Stimulated activated naive CD4-positive, alpha-beta T cell (primary cell): ENCODE measurements at regions not wholly inside any gene's neighbourhood (a gene's known extent, or its start where the extent isn't known, plus 50 kb on each side); places are given as distances from the start of the nearest gene placed in this dataset.
"Not testable (repeated sequence)": the region's sequence is repeated elsewhere in the genome, so short reads cannot be mapped to it uniquely, and the experiment has no call there.

Experiments
- DNase-seq, 6 experiments: peaks; one replicate each; lab custom pipeline; 2025; lab: John Stamatoyannopoulos, UW

GRCh38 chr6:85079761-85080160 lies 315.4 kb upstream of the TBX18 start:
- no peak for DNase-seq

GRCh38 chr6:85078058-85078457 lies 313.7 kb upstream of the TBX18 start:
- no peak for DNase-seq

- no peak for DNase-seq
Measured at GRCh38 chr6:85077098-85077497, 312.7 kb upstream of the TBX18 start.

GRCh38 chr6:85071845-85072244 lies 307.4 kb upstream of the TBX18 start:
- not testable (repeated sequence) for DNase-seq

- no peak for DNase-seq
Measured at GRCh38 chr6:85069577-85069976, 305.2 kb upstream of the TBX18 start.

- DNase-seq: no peak
Measured at GRCh38 chr6:85068221-85068620, 303.8 kb upstream of the TBX18 start.

DNA sequence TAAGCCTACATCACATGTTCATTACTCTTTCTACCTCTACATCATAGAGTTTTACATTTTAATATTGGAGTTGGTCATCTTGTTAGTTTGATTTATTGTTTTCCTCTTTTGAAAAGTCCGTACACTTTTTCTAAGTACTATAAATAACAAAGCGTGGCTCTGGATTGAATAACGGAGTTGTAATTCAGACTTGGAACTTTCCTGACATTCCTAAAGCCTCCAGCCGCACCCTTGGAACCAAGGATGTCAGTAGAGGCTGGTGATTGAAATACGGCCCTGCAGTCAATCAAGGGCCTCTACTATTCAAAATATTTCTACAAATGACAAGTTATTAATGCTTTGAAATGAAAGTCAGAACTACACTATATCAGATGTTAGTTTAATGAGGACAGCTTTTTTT lies 301.9 kb upstream of the TBX18 start:
- DNase-seq: no peak

DNA sequence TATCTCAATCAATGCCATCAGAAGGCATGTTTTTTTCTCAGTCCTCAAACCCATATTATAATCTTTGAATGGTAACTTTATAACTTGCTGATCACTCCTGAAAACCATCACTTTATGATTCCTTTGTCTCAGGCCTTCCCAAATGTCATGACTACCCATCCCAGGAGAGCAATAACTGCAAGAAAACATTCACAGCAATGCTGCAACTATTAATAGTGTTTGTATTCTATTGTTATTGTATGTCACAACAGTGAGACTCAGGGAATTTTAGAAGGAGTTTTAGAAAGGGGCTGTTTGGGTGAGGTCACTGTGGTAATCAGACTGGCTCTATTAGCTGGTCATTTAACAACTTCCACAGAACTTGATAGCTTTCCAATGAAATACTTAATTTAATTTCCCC lies 301.4 kb upstream of the TBX18 start:
- no peak for DNase-seq

DNA sequence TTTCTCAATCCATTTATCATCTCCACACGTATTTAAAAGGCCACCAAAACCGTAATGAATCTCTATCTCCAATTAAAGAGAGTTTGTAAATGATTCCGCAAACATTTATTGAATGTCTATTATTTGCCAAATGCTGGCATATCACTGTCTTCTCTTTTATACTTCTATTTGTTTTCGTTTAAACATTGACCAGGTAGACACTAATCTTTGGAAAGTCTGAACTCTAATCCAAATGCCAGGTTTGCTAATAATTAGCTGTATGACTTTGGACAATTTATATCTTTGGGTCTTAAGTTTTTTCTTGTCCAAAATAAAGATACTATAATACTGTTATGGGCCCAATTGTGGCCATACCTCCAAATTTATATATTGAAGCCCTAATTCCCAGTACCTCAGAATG lies 299.2 kb upstream of the TBX18 start:
- DNase-seq: no peak

GRCh38 chr6:85062884-85063283 lies 298.5 kb upstream of the TBX18 start:
- no peak for DNase-seq

GRCh38 chr6:85058806-85059205 lies 294.4 kb upstream of the TBX18 start:
- no peak for DNase-seq

DNA sequence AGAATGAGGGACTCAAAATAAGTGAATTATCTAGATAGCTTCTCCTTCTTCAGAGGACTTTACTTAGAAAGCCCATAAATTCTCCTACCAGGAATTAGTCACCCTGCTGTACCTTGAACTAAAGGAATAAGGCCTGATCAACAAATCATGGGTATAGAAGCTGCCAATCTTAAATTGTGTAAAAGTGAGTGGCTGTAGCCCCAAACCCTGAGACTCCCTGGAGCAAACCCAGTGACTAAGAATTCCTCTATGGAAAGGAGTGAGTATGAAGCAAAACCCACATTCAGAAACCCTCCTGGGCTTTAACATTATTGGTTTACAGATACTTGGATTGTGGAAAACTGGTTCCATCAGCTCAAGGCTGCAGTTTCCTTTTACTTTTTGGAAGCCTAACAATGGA lies 285.8 kb upstream of the TBX18 start:
- no peak for DNase-seq

DNA sequence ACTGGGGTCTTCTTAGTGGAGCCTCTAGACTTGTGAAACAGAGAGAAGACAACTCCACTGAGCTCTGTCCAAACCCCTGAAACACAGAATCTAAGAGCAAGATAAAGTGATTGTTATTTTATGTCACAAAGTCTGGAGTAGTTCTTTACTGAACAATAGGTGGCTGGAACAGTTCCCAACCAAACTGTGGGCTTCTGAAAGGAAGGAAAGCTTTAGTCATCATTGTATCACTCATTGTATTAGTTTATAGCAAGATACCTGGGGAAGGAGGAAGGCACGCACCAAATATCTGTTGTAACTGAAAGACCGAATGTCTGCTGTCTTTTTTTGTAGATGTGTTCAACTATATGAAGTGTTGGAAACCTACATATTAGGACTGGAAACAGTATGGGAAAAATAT lies 284.9 kb upstream of the TBX18 start:
- DNase-seq: no peak

- DNase-seq: no peak
Measured at GRCh38 chr6:85047818-85048217, 283.4 kb upstream of the TBX18 start.

GRCh38 chr6:85045767-85046166 lies 281.4 kb upstream of the TBX18 start:
- DNase-seq: not testable (repeated sequence)

GRCh38 chr6:85044361-85044760 lies 280.0 kb upstream of the TBX18 start:
- DNase-seq: no peak

DNA sequence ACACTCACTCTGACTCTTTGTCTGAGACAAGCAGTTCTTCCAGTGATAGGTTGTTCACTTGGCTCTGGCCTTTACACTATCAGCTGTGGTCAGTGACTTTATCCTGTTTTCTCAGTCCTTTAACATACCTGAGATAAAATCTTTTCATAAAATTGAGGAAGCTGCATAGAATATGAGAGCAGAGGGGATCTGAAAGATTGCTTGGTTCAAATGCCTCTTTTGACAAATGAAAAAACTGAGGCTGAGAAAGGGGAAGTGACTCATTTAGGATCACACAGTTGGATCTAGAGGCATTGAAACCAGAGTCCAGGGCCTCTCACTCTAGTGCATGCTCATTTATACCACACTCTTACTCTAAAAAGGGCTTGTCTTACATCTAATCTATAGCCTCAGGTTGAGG lies 277.0 kb upstream of the TBX18 start:
- DNase-seq: no peak

- DNase-seq: no peak
Measured at GRCh38 chr6:85037221-85037620, 272.8 kb upstream of the TBX18 start.

- no peak for DNase-seq
Measured at GRCh38 chr6:85035766-85036165, 271.4 kb upstream of the TBX18 start.

DNA sequence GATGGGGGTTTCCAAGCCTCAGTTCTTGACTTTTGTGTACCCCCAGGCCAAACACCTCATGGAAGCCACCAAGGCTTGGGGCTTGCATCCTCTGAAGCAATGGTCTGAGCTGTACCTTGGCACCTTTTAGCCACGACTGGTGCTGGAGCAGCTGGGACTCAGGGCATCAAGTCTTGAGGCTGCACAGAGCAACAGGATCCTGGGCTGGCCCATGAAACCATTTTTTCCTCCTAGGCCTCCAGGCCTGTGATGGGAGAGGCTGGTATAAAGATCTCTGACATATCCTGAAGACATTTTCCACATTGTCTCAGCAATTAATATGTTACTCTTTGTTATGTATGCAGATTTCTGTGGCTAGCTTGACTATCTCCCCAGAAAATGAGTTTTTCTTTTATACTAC lies 269.1 kb upstream of the TBX18 start:
- no peak for DNase-seq

DNA sequence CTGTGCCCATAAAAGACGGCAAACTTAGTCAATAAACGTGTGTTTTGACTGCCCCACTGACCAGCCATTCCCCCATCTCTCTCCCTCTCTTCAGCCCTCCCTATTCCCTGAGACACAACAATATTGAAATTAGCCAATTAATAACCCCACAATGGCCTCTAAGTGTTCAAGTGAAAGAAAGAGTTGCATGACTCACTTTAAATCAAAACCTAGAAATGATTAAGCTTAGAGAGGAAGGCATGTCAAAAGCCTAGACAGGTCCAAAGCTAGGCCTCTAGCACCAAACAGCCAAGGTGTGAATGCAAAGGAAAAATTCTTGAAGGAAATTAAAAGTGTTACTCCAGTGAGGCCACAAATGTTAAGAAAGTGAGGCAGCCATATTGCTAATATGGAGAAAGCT lies 261.6 kb upstream of the TBX18 start:
- DNase-seq: no peak

- no peak for DNase-seq
Measured at GRCh38 chr6:85023721-85024120, 259.3 kb upstream of the TBX18 start.

DNA sequence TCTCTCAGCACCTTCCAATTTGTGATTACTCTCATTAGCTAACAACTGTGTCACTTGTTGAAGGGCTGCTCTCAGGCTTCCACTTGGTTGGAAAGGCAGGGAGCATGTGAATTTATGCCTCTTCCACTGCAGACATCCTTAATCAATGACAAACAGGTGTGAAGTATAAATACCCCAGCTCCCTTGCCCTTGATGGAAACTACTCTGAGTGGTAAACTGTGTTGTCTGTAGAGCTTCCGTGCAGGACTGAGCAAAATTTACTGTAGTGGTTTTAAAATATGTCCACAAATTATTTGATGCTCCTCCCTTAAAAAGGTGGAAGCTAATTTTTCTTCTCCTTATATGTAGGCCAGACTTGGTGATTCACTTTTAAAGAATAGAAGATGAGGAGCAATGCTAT lies 253.0 kb upstream of the TBX18 start:
- no peak for DNase-seq

DNA sequence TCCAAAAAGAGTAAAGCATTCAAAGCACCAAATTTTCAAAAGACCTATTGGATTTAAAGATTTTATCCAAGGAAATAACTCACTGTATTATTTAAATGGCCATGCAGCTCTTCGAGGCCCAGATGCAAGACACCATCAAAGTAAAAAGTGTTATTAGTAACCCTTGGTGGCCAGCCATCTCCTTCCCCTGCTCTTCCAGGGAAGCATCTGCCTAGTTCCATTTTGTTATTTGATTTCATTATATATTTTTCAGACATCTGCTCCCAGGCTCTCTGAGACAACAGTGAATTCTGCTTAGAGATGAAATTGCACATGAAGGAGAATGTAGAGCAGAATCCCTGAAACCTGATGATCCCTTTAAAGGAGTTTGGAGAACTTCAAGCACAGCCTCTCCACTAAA lies 252.3 kb upstream of the TBX18 start:
- DNase-seq: no peak

DNA sequence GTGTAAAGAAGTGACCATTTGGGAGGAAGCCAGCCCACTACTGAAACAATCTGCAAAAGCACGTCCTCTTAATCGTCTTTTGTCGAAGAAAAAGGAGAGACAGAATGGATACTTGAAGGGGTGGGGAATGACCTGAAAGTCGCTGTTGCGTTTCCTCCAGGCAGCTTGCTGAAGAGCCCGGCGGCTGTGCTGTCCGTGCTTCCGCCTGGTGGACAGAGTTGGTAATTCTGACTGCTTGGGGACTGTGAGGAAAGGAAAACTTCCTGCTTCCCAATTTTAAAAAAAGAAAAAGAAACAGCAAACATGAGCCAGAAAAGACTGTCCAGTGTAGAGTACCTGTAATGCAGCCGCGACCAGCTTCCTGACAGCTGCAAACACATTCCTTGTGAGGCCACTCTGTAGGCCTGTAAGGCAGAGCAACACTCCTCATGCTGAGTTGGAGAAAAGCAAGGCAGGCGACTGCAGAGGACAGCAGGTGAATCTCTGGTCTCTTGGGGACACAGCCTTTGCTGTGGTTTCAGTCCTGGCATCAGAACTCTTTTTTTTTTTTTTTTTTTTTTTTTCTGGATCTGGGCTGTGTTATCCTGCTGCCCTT lies 251.1 kb upstream of the TBX18 start:
- no peak for DNase-seq
